Mesendoderm (in vitro differentiated cells): ENCODE measurements at regions not wholly inside any gene's neighbourhood (a gene's known extent, or its start where the extent isn't known, plus 50 kb on each side); places are given as distances from the start of the nearest gene placed in this dataset.

Source experiments
- DNase-seq: peaks from one replicate; pipeline ENCODE4 v3.0.0; 2013
- H2AK5ac ChIP-seq: 2 replicates; pipeline ENCODE4 v1.6.1; 2013; ENCODE audit warnings: low read length, inconsistent platforms
- H2BK120ac ChIP-seq: 2 replicates; pipeline ENCODE4 v1.6.1; 2013; ENCODE audit warnings: low read depth, mild to moderate bottlenecking, low read length, moderate library complexity, mixed read lengths
- H2BK15ac ChIP-seq: replicated peaks from 2 replicates; pipeline ENCODE4 v1.6.1; 2013; ENCODE audit warnings: low read depth, mild to moderate bottlenecking, moderate library complexity
- H2BK5ac ChIP-seq: 2 replicates; pipeline ENCODE4 v1.6.1; 2013; ENCODE audit warnings: low read length, inconsistent platforms
- H3K18ac ChIP-seq: 2 replicates; pipeline ENCODE4 v1.6.1; 2013; ENCODE audit warnings: mild to moderate bottlenecking, low read length, mixed read lengths
- H3K23ac ChIP-seq: one replicate; pipeline ENCODE4 v1.6.1; 2013; ENCODE audit warnings: low read length
- H3K27ac ChIP-seq: 2 replicates; pipeline ENCODE4 v1.5.1; 2013; ENCODE audit warnings: low read depth, mild to moderate bottlenecking, inconsistent platforms, low read length, moderate library complexity
- H3K27me3 ChIP-seq: 2 replicates; pipeline ENCODE4 v1.6.1; 2013; ENCODE audit warnings: low read length, control low read depth, mild to moderate bottlenecking, inconsistent platforms; ENCODE audit not compliant: insufficient read depth, poor library complexity
- H3K36me3 ChIP-seq: 2 replicates; pipeline ENCODE4 v1.6.1; 2013; ENCODE audit warnings: low read length, inconsistent platforms; ENCODE audit not compliant: control insufficient read depth, insufficient read depth
- H3K4ac ChIP-seq: one replicate; pipeline ENCODE4 v1.6.1; 2013; ENCODE audit warnings: low read depth, mild to moderate bottlenecking, low read length, moderate library complexity
- H3K4me1 ChIP-seq: 2 replicates; pipeline ENCODE4 v1.6.1; 2013; ENCODE audit warnings: low read depth, low read length, inconsistent platforms; ENCODE audit not compliant: control insufficient read depth
- H3K4me2 ChIP-seq: 2 replicates; pipeline ENCODE4 v1.6.1; 2013; ENCODE audit warnings: low read length
- H3K4me3 ChIP-seq: 2 replicates; pipeline ENCODE4 v1.5.1; 2013; ENCODE audit warnings: mild to moderate bottlenecking, low read length
- H3K56ac ChIP-seq: one replicate; pipeline ENCODE4 v1.6.1; 2013; ENCODE audit warnings: low read length
- H3K79me1 ChIP-seq: 2 replicates; pipeline ENCODE4 v1.6.1; 2013; ENCODE audit warnings: low read length, inconsistent platforms
- H3K79me2 ChIP-seq: 2 replicates; pipeline ENCODE4 v1.6.1; 2013; ENCODE audit warnings: mild to moderate bottlenecking, low read length; ENCODE audit not compliant: control insufficient read depth, insufficient read depth
- H3K9ac ChIP-seq: 2 replicates; pipeline ENCODE4 v1.6.1; 2013; ENCODE audit warnings: low read length, inconsistent platforms
- H4K5ac ChIP-seq: one replicate; pipeline ENCODE4 v1.6.1; 2013; ENCODE audit warnings: low read length
- H4K8ac ChIP-seq: one replicate; pipeline ENCODE4 v1.6.1; 2013; ENCODE audit warnings: low read depth, mild to moderate bottlenecking, control low read depth, low read length, moderate library complexity
- WGBS: extraction: QIAGEN DNeasy Blood & Tissue Kit; methylation state at CpG from one replicate; pipeline ENCODE4 v1.1.7; 2013; ENCODE audit warnings: low lambda C conversion rate, missing lambda C conversion rate; ENCODE audit not compliant: insufficient coverage; ENCODE audit errors: extremely low coverage; 5-methylcytosine and 5-hydroxymethylcytosine counted together

- H4K8ac ChIP-seq, result no peak overlapping the region
- H3K79me2 ChIP-seq, result no peaks in the 10 kb centered on the region
- no peak overlapping the region for H3K9ac ChIP-seq
- H3K23ac ChIP-seq, result no peak overlapping the region
- DNase-seq, result no peak
- WGBS, result no CpG with 5 or more reads among the region's 2 CpGs
- H4K5ac ChIP-seq, result no peak overlapping the region
- no peak overlapping the region for H3K27ac ChIP-seq
- no peak overlapping the region for H2BK120ac ChIP-seq
- no peaks in the 10 kb centered on the region for H3K36me3 ChIP-seq
- H2BK15ac ChIP-seq, result no peak overlapping the region
- H3K4me1 ChIP-seq, result no peaks in the 10 kb centered on the region
- H3K4me3 ChIP-seq, result no peak overlapping the region
- H3K27me3 ChIP-seq, result no peaks in the 10 kb centered on the region
- no peak overlapping the region for H2BK5ac ChIP-seq
- no peak overlapping the region for H3K4me2 ChIP-seq
- H3K79me1 ChIP-seq, result no peaks in the 10 kb centered on the region
- no peak overlapping the region for H3K56ac ChIP-seq
- H3K4ac ChIP-seq, result no peak overlapping the region
- no peak overlapping the region for H3K18ac ChIP-seq
- H2AK5ac ChIP-seq, result no peak overlapping the region
Measured at GRCh38 chr16:61579195-61579594, 457.0 kb downstream of the CDH8 start.

DNA sequence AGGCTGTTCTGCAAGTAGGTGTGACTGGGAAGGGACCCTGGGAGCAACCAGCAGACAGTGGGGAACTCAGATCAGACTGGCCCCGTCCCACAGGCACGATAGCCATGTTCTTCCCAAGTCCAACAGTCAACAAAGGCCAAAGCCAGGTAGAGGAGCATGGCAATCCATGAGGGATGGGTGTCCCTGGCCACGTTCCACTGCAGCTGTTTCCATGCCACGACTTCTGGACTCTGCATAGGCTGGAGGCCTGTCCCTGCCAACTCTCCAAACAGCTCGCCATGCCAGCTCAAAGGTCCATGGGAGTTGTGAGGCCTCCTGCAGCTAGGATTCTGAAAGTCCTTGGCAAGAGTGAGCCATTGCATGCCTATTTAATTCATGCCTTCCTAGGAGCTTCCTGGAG lies 459.8 kb downstream of the CDH8 start:
- Histone ChIP-seq H2BK5ac (no peak overlapping the region), H3K4me2 (no peak overlapping the region), H3K18ac (no peak overlapping the region), H3K27ac (no peak overlapping the region), H3K79me2 (no peaks in the 10 kb centered on the region), H4K5ac (no peak overlapping the region), H3K56ac (no peak overlapping the region), H3K27me3 (no peaks in the 10 kb centered on the region), H3K79me1 (no peaks in the 10 kb centered on the region), H2BK120ac (no peak overlapping the region), H3K9ac (no peak overlapping the region), H3K36me3 (no peaks in the 10 kb centered on the region), H3K23ac (no peak overlapping the region), H3K4me1 (no peaks in the 10 kb centered on the region), H3K4me3 (no peak overlapping the region), H3K4ac (no peak overlapping the region), H2AK5ac (no peak overlapping the region), H4K8ac (no peak overlapping the region), H2BK15ac (no peak overlapping the region)
- DNase-seq, result no peak
- WGBS, result no CpG with 5 or more reads among the region's 5 CpGs

- Histone ChIP-seq H3K4me1 (no peaks in the 10 kb centered on the region), H3K23ac (no peak overlapping the region), H3K27me3 (no peaks in the 10 kb centered on the region), H3K79me1 (no peaks in the 10 kb centered on the region), H4K8ac (no peak overlapping the region), H3K79me2 (no peaks in the 10 kb centered on the region), H4K5ac (no peak overlapping the region), H3K36me3 (no peaks in the 10 kb centered on the region), H3K4ac (no peak overlapping the region), H3K4me3 (no peak overlapping the region), H3K18ac (no peak overlapping the region), H2AK5ac (no peak overlapping the region), H2BK120ac (no peak overlapping the region), H3K27ac (no peak overlapping the region), H2BK15ac (no peak overlapping the region), H3K4me2 (no peak overlapping the region), H2BK5ac (no peak overlapping the region), H3K56ac (no peak overlapping the region), H3K9ac (no peak overlapping the region)
- WGBS, result no CpG with 5 or more reads among the region's 3 CpGs
- no peak for DNase-seq
Measured at GRCh38 chr16:61575617-61576016, 460.6 kb downstream of the CDH8 start.

DNA sequence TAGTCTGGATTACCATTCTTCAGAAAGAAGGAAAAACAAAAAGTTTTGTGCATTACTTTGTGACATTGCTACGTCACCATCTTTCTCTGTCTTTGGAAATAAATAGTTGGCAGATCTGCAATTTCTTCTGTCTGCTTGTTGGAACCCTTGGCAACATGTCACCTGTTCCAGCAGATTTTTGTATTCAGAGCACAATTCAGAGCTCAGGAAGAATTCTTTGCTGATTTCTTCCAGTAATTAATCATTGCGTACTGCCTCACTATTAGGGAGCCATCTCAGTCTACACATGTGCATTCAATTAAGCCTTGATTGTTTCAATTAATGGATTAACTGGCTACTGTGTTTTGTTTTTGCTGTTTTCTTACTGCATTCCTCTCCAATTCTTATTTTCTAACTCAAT lies 467.2 kb downstream of the CDH8 start:
- H3K79me2 ChIP-seq, result no peaks in the 10 kb centered on the region
- H3K18ac ChIP-seq, result no peak overlapping the region
- no peaks in the 10 kb centered on the region for H3K79me1 ChIP-seq
- no peak overlapping the region for H3K4ac ChIP-seq
- H3K4me3 ChIP-seq, result no peak overlapping the region
- H3K4me2 ChIP-seq, result no peak overlapping the region
- WGBS, result no CpG with 5 or more reads among the region's 2 CpGs
- H3K56ac ChIP-seq, result no peak overlapping the region
- H2BK5ac ChIP-seq, result no peak overlapping the region
- no peak overlapping the region for H2AK5ac ChIP-seq
- no peak for DNase-seq
- H2BK120ac ChIP-seq, result no peak overlapping the region
- H2BK15ac ChIP-seq, result no peak overlapping the region
- H3K36me3 ChIP-seq, result no peaks in the 10 kb centered on the region
- H3K9ac ChIP-seq, result no peak overlapping the region
- no peak overlapping the region for H4K5ac ChIP-seq
- H3K27ac ChIP-seq, result no peak overlapping the region
- no peak overlapping the region for H4K8ac ChIP-seq
- no peaks in the 10 kb centered on the region for H3K4me1 ChIP-seq
- no peak overlapping the region for H3K23ac ChIP-seq
- no peaks in the 10 kb centered on the region for H3K27me3 ChIP-seq

- Histone ChIP-seq H3K4ac (no peak overlapping the region), H3K9ac (no peak overlapping the region), H4K8ac (no peak overlapping the region), H3K4me3 (no peak overlapping the region), H3K4me2 (no peak overlapping the region), H3K36me3 (no peaks in the 10 kb centered on the region), H3K18ac (no peak overlapping the region), H3K27me3 (no peaks in the 10 kb centered on the region), H3K27ac (no peak overlapping the region), H3K4me1 (no peaks in the 10 kb centered on the region), H2BK120ac (no peak overlapping the region), H3K79me1 (no peaks in the 10 kb centered on the region), H2BK5ac (no peak overlapping the region), H2BK15ac (no peak overlapping the region), H3K56ac (no peak overlapping the region), H4K5ac (no peak overlapping the region), H3K79me2 (no peaks in the 10 kb centered on the region), H2AK5ac (no peak overlapping the region), H3K23ac (no peak overlapping the region)
- no CpG with 5 or more reads among the region's 2 CpGs for WGBS
- no peak for DNase-seq
Measured at GRCh38 chr16:61564716-61565115, 471.5 kb downstream of the CDH8 start.

- H4K5ac ChIP-seq, result no peak overlapping the region
- H3K79me1 ChIP-seq, result no peaks in the 10 kb centered on the region
- no peak overlapping the region for H3K27ac ChIP-seq
- no peak overlapping the region for H2BK120ac ChIP-seq
- no peak overlapping the region for H3K4ac ChIP-seq
- H3K56ac ChIP-seq, result no peak overlapping the region
- H2AK5ac ChIP-seq, result no peak overlapping the region
- no CpG with 5 or more reads among the region's 24 CpGs for WGBS
- no peak overlapping the region for H2BK5ac ChIP-seq
- no peak overlapping the region for H2BK15ac ChIP-seq
- H3K23ac ChIP-seq, result no peak overlapping the region
- H3K36me3 ChIP-seq, result no peaks in the 10 kb centered on the region
- H3K27me3 ChIP-seq, result no peaks in the 10 kb centered on the region
- H4K8ac ChIP-seq, result no peak overlapping the region
- no peaks in the 10 kb centered on the region for H3K4me1 ChIP-seq
- no peaks in the 10 kb centered on the region for H3K79me2 ChIP-seq
- no peak overlapping the region for H3K4me2 ChIP-seq
- no peak overlapping the region for H3K9ac ChIP-seq
- no peak for DNase-seq
- no peak overlapping the region for H3K4me3 ChIP-seq
- no peak overlapping the region for H3K18ac ChIP-seq
Measured at GRCh38 chr16:61555718-61556441, 480.4 kb downstream of the CDH8 start.
